RWPE1 (cell line): ENCODE measurements at regions not wholly inside any gene's neighbourhood (a gene's known extent, or its start where the extent isn't known, plus 50 kb on each side); places are given as distances from the start of the nearest gene placed in this dataset.

Experiments
- CTCF ChIA-PET: fragments of 350-600 bp; sonication (Branson Sonifier 250); formaldehyde crosslinking; extraction: SDS; loops from one replicate; lab custom pipeline; 2021; lab: Yijun Ruan, JAX
- POLR2A ChIA-PET: fragments of 400-600 bp; formaldehyde crosslinking; extraction: SDS; loops from one replicate; lab custom pipeline; 2020; ENCODE audit warnings: antibody characterized with exemption; ENCODE audit not compliant: low non-redundant PET; lab: Yijun Ruan, JAX
- DNase-seq: peaks from one replicate; pipeline ENCODE4 v3.0.0; 2012; ENCODE audit warnings: low spot score
- H3K27ac ChIP-seq: fragments of 450-650 bp; 2 replicates; pipeline ENCODE4 v1.5.1; 2017
- CTCF ChIP-seq: fragments of 450-650 bp; conservative IDR thresholded peaks from 2 replicates; pipeline ENCODE4 v1.5.1; 2017; ENCODE audit warnings: low read depth, mild to moderate bottlenecking

DNA sequence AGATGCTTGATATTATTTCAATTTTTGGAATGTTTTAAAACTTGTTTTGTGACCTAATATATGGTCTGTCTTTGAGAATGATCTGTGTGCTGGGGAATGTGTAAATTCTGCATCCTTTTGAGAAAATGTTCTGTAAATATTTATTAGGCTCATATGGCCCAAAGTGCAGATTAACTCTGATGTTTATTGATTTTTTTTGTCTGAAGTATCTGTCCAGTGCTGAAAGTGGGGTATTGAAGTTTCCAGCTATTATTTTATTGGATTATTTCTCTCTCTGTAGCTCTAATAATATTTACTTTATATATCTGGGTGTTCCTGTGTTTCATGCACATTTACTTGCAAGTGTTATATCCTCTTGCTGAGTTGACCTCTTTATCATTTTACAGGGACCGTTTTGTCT, 1397.2 kb downstream of the PLA2G4A start:
- POLR2A ChIA-PET: no interaction called here
- DNase-seq: no peak
- H3K27ac ChIP-seq: no peak overlapping the region
- no peak for TF ChIP-seq CTCF
- CTCF ChIA-PET: no interaction called here

DNA sequence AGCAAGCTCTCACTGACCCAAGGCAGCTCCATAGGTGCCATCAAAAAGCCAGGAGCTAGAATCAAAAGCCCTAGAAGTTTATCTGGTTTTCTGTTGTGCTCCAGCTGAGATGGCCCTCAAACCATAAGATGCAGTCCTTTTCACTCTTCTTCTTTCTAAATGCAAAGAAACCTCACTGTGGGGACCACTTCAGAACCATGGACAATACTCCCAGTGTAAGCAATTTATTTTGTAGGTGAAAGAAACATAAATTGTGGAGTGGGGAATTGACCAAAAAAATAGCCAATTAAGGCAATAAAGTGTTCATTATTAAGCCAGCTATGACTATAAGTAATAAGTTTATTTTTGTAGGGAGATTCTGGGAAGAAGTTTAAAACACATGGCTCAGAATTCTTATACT, 1399.9 kb downstream of the PLA2G4A start:
- ChIA-PET POLR2A (no interaction called here), CTCF (interaction anchor here (0.6 kb wide), 1 partner anchor 59 kb away, joined by 3 read pairs; no protein-coding TSS in a partner anchor)
- no peak for DNase-seq
- TF ChIP-seq CTCF: no peak
- H3K27ac ChIP-seq: no peak overlapping the region

- ChIA-PET POLR2A (no interaction called here), CTCF (interaction anchor here (0.5 kb wide), 1 partner anchor 528 kb away, joined by 3 read pairs; no protein-coding TSS in a partner anchor)
- no peak overlapping the region for H3K27ac ChIP-seq
- TF ChIP-seq CTCF: no peak
- DNase-seq: peak; percentile 27
These were observed 1409.0 kb downstream of the PLA2G4A start for GRCh38 chr1:188237573-188238348.

DNA sequence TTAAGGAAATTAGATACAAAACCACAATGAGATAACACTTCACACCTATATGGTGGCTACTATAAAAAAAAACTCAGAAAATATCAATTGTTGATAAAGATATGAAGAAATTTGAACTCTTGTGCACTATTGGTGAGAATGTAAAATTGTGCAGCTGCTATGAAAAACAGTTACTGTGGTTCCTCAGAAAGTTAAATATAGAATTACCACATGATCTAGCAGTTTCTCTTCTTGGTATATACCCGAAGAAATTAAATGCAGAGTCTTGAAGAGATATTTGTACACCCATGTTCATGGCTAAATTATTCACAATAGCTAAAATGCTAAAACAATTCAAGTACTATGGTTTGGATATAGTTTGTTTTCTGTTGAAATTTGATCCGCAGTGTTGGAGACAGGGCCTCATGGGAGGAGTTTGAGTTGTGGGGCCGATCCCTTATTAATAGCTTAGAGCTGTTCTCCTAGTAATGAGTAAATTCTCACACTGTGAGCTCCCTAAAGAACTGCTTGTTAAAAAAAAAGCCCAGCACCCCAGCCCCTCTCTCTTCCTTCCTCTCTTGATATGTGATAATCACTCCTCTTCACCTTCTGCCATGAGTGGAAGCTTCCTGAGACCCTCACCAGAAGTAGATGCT, 1412.1 kb downstream of the PLA2G4A start:
- H3K27ac ChIP-seq: no peak overlapping the region
- TF ChIP-seq CTCF: no peak
- ChIA-PET POLR2A (no interaction called here), CTCF (interaction anchor here (1.5 kb wide), 1 partner anchor 39 kb away, joined by 3 read pairs; no protein-coding TSS in a partner anchor)
- DNase-seq: no peak

DNA sequence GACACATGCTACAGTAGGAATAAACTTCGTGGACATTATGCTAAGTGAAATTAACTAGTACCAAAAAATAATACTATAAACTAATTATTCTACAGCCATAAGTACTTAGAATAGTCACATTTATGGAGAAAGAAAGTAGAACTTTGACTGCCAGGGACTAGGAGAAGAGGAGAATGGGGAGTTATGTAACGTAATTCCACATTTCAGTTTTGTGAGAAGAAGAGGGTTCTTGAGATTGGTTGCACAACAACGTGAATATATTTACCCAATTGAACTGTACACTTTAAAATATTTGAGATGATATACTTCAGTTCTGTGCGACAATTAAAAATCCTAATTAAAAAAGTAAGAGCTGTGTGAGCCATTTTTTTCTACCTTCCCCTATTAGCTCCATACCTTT, 1412.9 kb downstream of the PLA2G4A start:
- DNase-seq: no peak
- TF ChIP-seq CTCF: no peak
- ChIA-PET CTCF (interaction anchor here (1.5 kb wide), 1 partner anchor 40 kb away, joined by 3 read pairs; no protein-coding TSS in a partner anchor), POLR2A (no interaction called here)
- no peak overlapping the region for H3K27ac ChIP-seq

- DNase-seq: no peak
- no peak for TF ChIP-seq CTCF
- no peak overlapping the region for H3K27ac ChIP-seq
- CTCF ChIA-PET: no interaction called here
- POLR2A ChIA-PET: no interaction called here
These were observed 1414.7 kb downstream of the PLA2G4A start for GRCh38 chr1:188243456-188243855.
